ENCODE measurements at regions not wholly inside any gene's neighbourhood (a gene's known extent, or its start where the extent isn't known, plus 50 kb on each side); places are given as distances from the start of the nearest gene placed in this dataset.

DNA sequence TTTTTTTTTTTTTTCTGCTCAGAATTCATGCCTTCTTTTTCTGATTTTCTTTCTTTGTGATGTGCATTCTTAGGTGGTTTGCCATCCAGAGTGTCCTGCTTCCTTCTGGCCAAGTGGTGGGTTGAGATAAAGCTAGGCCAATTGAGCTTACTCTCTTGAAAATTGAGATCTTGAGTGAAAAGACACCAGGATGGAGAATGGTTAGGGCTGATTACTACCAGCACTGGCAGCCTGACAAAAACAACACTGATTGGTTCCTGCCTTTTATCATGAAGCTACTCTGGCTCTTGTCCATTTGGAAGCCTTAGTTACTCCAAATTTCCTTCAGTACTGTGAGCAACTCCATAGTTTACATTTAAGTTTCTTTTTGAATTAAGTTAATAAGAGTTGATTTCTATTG is 404.0 kb downstream of the PPARGC1A start:
- H3K27ac ChIP-seq (ENCODE audit: low read length): no peak overlapping the region
- H3K9me3 ChIP-seq (ENCODE audit: low read length): no peaks in the 10 kb centered on the region
- no peaks in the 10 kb centered on the region for H4K20me1 ChIP-seq (ENCODE audit: insufficient read depth)
- no peaks in the 10 kb centered on the region for H3K27me3 ChIP-seq (ENCODE audit: insufficient read depth, low read depth, low read length)
- H3K4me2 ChIP-seq (ENCODE audit: low read length): no peak overlapping the region
- no peak overlapping the region for H2AFZ ChIP-seq (ENCODE audit: low read depth, low read length)
- H3K9ac ChIP-seq (ENCODE audit: low read length): no peak overlapping the region
- H3K36me3 ChIP-seq (ENCODE audit: insufficient read depth, low read length): no peaks in the 10 kb centered on the region
- H3F3A ChIP-seq (ENCODE audit: insufficient read depth, low read length, poor library complexity, severe bottlenecking): no peaks in the 10 kb centered on the region
- H3K4me3 ChIP-seq (ENCODE audit: low read length): no peak overlapping the region
- no peaks in the 10 kb centered on the region for H3K79me2 ChIP-seq (replicated peaks; ENCODE audit: insufficient read depth, low read length)
- TF ChIP-seq, protein P1, sequence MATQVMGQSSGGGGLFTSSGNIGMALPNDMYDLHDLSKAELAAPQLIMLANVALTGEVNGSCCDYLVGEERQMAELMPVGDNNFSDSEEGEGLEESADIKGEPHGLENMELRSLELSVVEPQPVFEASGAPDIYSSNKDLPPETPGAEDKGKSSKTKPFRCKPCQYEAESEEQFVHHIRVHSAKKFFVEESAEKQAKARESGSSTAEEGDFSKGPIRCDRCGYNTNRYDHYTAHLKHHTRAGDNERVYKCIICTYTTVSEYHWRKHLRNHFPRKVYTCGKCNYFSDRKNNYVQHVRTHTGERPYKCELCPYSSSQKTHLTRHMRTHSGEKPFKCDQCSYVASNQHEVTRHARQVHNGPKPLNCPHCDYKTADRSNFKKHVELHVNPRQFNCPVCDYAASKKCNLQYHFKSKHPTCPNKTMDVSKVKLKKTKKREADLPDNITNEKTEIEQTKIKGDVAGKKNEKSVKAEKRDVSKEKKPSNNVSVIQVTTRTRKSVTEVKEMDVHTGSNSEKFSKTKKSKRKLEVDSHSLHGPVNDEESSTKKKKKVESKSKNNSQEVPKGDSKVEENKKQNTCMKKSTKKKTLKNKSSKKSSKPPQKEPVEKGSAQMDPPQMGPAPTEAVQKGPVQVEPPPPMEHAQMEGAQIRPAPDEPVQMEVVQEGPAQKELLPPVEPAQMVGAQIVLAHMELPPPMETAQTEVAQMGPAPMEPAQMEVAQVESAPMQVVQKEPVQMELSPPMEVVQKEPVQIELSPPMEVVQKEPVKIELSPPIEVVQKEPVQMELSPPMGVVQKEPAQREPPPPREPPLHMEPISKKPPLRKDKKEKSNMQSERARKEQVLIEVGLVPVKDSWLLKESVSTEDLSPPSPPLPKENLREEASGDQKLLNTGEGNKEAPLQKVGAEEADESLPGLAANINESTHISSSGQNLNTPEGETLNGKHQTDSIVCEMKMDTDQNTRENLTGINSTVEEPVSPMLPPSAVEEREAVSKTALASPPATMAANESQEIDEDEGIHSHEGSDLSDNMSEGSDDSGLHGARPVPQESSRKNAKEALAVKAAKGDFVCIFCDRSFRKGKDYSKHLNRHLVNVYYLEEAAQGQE (IDR thresholded peaks at IDR 0.05; ENCODE audit: borderline replicate concordance): no peak
- TF ChIP-seq, protein P2, sequence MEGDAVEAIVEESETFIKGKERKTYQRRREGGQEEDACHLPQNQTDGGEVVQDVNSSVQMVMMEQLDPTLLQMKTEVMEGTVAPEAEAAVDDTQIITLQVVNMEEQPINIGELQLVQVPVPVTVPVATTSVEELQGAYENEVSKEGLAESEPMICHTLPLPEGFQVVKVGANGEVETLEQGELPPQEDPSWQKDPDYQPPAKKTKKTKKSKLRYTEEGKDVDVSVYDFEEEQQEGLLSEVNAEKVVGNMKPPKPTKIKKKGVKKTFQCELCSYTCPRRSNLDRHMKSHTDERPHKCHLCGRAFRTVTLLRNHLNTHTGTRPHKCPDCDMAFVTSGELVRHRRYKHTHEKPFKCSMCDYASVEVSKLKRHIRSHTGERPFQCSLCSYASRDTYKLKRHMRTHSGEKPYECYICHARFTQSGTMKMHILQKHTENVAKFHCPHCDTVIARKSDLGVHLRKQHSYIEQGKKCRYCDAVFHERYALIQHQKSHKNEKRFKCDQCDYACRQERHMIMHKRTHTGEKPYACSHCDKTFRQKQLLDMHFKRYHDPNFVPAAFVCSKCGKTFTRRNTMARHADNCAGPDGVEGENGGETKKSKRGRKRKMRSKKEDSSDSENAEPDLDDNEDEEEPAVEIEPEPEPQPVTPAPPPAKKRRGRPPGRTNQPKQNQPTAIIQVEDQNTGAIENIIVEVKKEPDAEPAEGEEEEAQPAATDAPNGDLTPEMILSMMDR (IDR thresholded peaks at IDR 0.05; ENCODE audit: poor library complexity, severe bottlenecking): no peak
- no peak for TF ChIP-seq EZH2 (IDR thresholded peaks at IDR 0.05; ENCODE audit: borderline replicate concordance, insufficient read depth, low read length, poor library complexity, severe bottlenecking)
- TF ChIP-seq RAD21 (conservative IDR thresholded peaks at IDR 0.05): no peak
- TF ChIP-seq EP300 (conservative IDR thresholded peaks at IDR 0.05; ENCODE audit: poor library complexity, severe bottlenecking): no peak
- TF ChIP-seq TAF1 (IDR thresholded peaks at IDR 0.05; ENCODE audit: low read depth): no peak
- no peak for TF ChIP-seq SMC3 (conservative IDR thresholded peaks at IDR 0.05; ENCODE audit: poor library complexity)
- no peak for TF ChIP-seq POLR2AphosphoS5 (IDR thresholded peaks at IDR 0.05)
- no peaks in the 10 kb centered on the region for H3K9me2 ChIP-seq (ENCODE audit: insufficient read depth, low read length)

DNA sequence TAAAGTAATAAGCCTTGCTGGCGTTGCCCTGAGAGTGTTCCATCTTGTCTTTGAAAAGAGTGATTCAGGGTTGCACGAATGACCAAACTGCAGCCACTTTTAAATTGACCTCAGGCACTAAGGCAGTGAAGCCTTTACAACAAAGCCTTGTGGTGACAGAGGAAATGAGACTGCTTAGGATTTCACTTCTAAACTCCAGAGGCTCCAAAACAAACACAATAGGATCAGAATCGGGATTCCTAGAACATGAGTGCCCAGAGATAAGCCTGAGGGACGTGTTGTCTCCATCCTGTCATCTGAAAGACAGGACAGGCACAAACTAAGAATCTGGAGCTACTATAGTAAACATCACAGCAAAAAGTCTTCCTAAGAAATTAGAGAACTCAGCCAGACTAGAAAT is 405.2 kb downstream of the PPARGC1A start:
- no peaks in the 10 kb centered on the region for H3K9me3 ChIP-seq (ENCODE audit: low read length)
- TF ChIP-seq RAD21 (conservative IDR thresholded peaks at IDR 0.05) (no peak), POLR2AphosphoS5 (IDR thresholded peaks at IDR 0.05) (no peak), MXI1 (conservative IDR thresholded peaks at IDR 0.05; ENCODE audit: poor library complexity, severe bottlenecking) (no peak), SMC3 (conservative IDR thresholded peaks at IDR 0.05; ENCODE audit: poor library complexity) (no peak), EZH2 (IDR thresholded peaks at IDR 0.05; ENCODE audit: borderline replicate concordance, insufficient read depth, low read length, poor library complexity, severe bottlenecking) (no peak), TAF1 (IDR thresholded peaks at IDR 0.05; ENCODE audit: low read depth) (no peak), EP300 (conservative IDR thresholded peaks at IDR 0.05; ENCODE audit: poor library complexity, severe bottlenecking) (no peak)
- TF ChIP-seq, protein P2 (IDR thresholded peaks at IDR 0.05; ENCODE audit: poor library complexity, severe bottlenecking): no peak
- TF ChIP-seq, protein P1 (IDR thresholded peaks at IDR 0.05; ENCODE audit: borderline replicate concordance): no peak
- no peaks in the 10 kb centered on the region for H3K27me3 ChIP-seq (ENCODE audit: insufficient read depth, low read depth, low read length)
- no peaks in the 10 kb centered on the region for H3K36me3 ChIP-seq (ENCODE audit: insufficient read depth, low read length)
- H3F3A ChIP-seq (ENCODE audit: insufficient read depth, low read length, poor library complexity, severe bottlenecking): no peaks in the 10 kb centered on the region
- H3K79me2 ChIP-seq (replicated peaks; ENCODE audit: insufficient read depth, low read length): no peaks in the 10 kb centered on the region
- H3K4me3 ChIP-seq (ENCODE audit: low read length): no peak overlapping the region
- no peak overlapping the region for H2AFZ ChIP-seq (ENCODE audit: low read depth, low read length)
- no peaks in the 10 kb centered on the region for H4K20me1 ChIP-seq (ENCODE audit: insufficient read depth)
- no peak overlapping the region for H3K9ac ChIP-seq (ENCODE audit: low read length)
- H3K4me2 ChIP-seq (ENCODE audit: low read length): no peak overlapping the region
- H3K27ac ChIP-seq (ENCODE audit: low read length): no peak overlapping the region
- no peaks in the 10 kb centered on the region for H3K9me2 ChIP-seq (ENCODE audit: insufficient read depth, low read length)

Measured in neural cell (in vitro differentiated cells).